WTC11 (cell line): ENCODE measurements at regions not wholly inside any gene's neighbourhood (a gene's known extent, or its start where the extent isn't known, plus 50 kb on each side); places are given as distances from the start of the nearest gene placed in this dataset.

Source experiments
- ATAC-seq: fragments of 200-7000 bp; cut with Tn5 transposase; 2 replicates; pipeline ENCODE4 v1.10.0; 2021; ENCODE audit warnings: mild to moderate bottlenecking, moderate library complexity
- CTCF ChIA-PET: fragments of 300-600 bp; sonication (Branson Sonifier 250); formaldehyde crosslinking; loops from one replicate; lab custom pipeline; 2021; ENCODE audit warnings: antibody characterized with exemption; lab: Charles Lee
- POLR2A ChIA-PET: fragments of 350-600 bp; sonication (Branson Sonifier 250); formaldehyde crosslinking; loops from one replicate; lab custom pipeline; 2021; ENCODE audit warnings: antibody characterized with exemption; lab: Charles Lee
- DNase-seq: peaks from one replicate; pipeline ENCODE4 v3.0.0; 2021; ENCODE audit warnings: low spot score
- H3K27ac Mint-ChIP-seq: 2 replicates; pipeline ENCODE4 v1.8.0; 2021; ENCODE audit warnings: mixed read lengths
- H3K27me3 Mint-ChIP-seq: 2 replicates; pipeline ENCODE4 v1.8.0; 2021; ENCODE audit warnings: low read depth, mild to moderate bottlenecking, moderate library complexity, mixed read lengths
- H3K36me3 Mint-ChIP-seq: 2 replicates; pipeline ENCODE4 v1.8.0; 2021; ENCODE audit warnings: mixed read lengths
- H3K4me1 Mint-ChIP-seq: 2 replicates; pipeline ENCODE4 v1.8.0; 2022; ENCODE audit warnings: mixed read lengths
- H3K4me3 Mint-ChIP-seq: 2 replicates; pipeline ENCODE4 v1.8.0; 2021; ENCODE audit warnings: mild to moderate bottlenecking, moderate library complexity, mixed read lengths
- H3K9me3 Mint-ChIP-seq: 2 replicates; pipeline ENCODE4 v1.8.0; 2021; ENCODE audit warnings: mixed read lengths
- ATF3 ChIP-seq: sonication (generic); formaldehyde crosslinking; conservative IDR thresholded peaks from 2 replicates; pipeline ENCODE4 v1.8.1; 2022; ENCODE audit warnings: mild to moderate bottlenecking, missing genetic modification reagents
- FOXK1 ChIP-seq: sonication (generic); formaldehyde crosslinking; IDR thresholded peaks from 2 replicates; pipeline ENCODE4 v1.8.0; 2022; ENCODE audit warnings: mild to moderate bottlenecking, moderate library complexity, missing genetic modification reagents
- FOXP1 ChIP-seq: sonication (generic); formaldehyde crosslinking; IDR thresholded peaks from 2 replicates; pipeline ENCODE4 v1.8.0; 2022; ENCODE audit warnings: missing genetic modification reagents, mild to moderate bottlenecking, moderate library complexity, borderline replicate concordance
- GRHL2 ChIP-seq: fragments of 250-450 bp; sonication (Bioruptor Pico); IDR thresholded peaks from 2 replicates; pipeline ENCODE4 v1.8.0; 2022; ENCODE audit warnings: mild to moderate bottlenecking, moderate library complexity; ENCODE audit not compliant: insufficient replicate concordance, severe bottlenecking
- GTF2I ChIP-seq: fragments of 250-450 bp; sonication (Bioruptor Pico); conservative IDR thresholded peaks from 2 replicates; pipeline ENCODE4 v1.4.0; 2021; ENCODE audit warnings: mild to moderate bottlenecking
- IRF2 ChIP-seq: sonication (generic); formaldehyde crosslinking; IDR thresholded peaks from 2 replicates; pipeline ENCODE4 v1.8.0; 2022; ENCODE audit warnings: low read depth, missing genetic modification reagents, borderline replicate concordance
- JUN ChIP-seq: sonication (generic); formaldehyde crosslinking; IDR thresholded peaks from 2 replicates; pipeline ENCODE4 v1.8.0; 2023; ENCODE audit warnings: mild to moderate bottlenecking, missing genetic modification reagents
- OVOL2 ChIP-seq: fragments of 250-450 bp; sonication (Bioruptor Pico); IDR thresholded peaks from 2 replicates; pipeline ENCODE4 v1.9.0; 2021; ENCODE audit warnings: mild to moderate bottlenecking, borderline replicate concordance
- RELA ChIP-seq: sonication (generic); formaldehyde crosslinking; IDR thresholded peaks from 2 replicates; pipeline ENCODE4 v1.8.1; 2022; ENCODE audit warnings: missing genetic modification reagents, mild to moderate bottlenecking, borderline replicate concordance
- TEAD1 ChIP-seq: sonication (generic); formaldehyde crosslinking; IDR thresholded peaks from 2 replicates; pipeline ENCODE4 v1.8.0; 2022; ENCODE audit warnings: mild to moderate bottlenecking, missing genetic modification reagents
- ZBTB21 ChIP-seq: sonication (generic); formaldehyde crosslinking; IDR thresholded peaks from 2 replicates; pipeline ENCODE4 v1.8.1; 2023; ENCODE audit warnings: mild to moderate bottlenecking, missing genetic modification reagents, borderline replicate concordance
- ZNF263 ChIP-seq: sonication (generic); formaldehyde crosslinking; IDR thresholded peaks from 2 replicates; pipeline ENCODE4 v1.8.1; 2022; ENCODE audit warnings: low read depth, mild to moderate bottlenecking, moderate library complexity, missing genetic modification reagents
- ZNF317 ChIP-seq: sonication (generic); formaldehyde crosslinking; IDR thresholded peaks from 2 replicates; pipeline ENCODE4 v1.8.1; 2023; ENCODE audit warnings: low read depth, mild to moderate bottlenecking, moderate library complexity, missing genetic modification reagents, borderline replicate concordance
- ZNF396 ChIP-seq: fragments of 250-450 bp; sonication (Bioruptor Pico); IDR thresholded peaks from 2 replicates; pipeline ENCODE4 v1.8.0; 2021; ENCODE audit warnings: mild to moderate bottlenecking, moderate library complexity, borderline replicate concordance
- ZNF423 ChIP-seq: fragments of 250-450 bp; sonication (Bioruptor Pico); IDR thresholded peaks from 2 replicates; pipeline ENCODE4 v2.1.2; 2022; ENCODE audit warnings: mild to moderate bottlenecking, moderate library complexity
- TF ChIP-seq, protein P1 (sequence below): sonication (generic); formaldehyde crosslinking; IDR thresholded peaks from 2 replicates; pipeline ENCODE4 v1.8.0; 2023; ENCODE audit warnings: missing genetic modification reagents, mild to moderate bottlenecking, borderline replicate concordance
- TF ChIP-seq, protein P2 (sequence below): sonication (generic); formaldehyde crosslinking; IDR thresholded peaks from 2 replicates; pipeline ENCODE4 v1.8.1; 2022; ENCODE audit warnings: low read depth, missing genetic modification reagents, borderline replicate concordance
- TF ChIP-seq, protein P3 (sequence below): sonication (generic); formaldehyde crosslinking; IDR thresholded peaks from 2 replicates; pipeline ENCODE4 v1.8.1; 2023; ENCODE audit warnings: mild to moderate bottlenecking, missing genetic modification reagents, moderate library complexity
- TF ChIP-seq, protein P4 (sequence below): sonication (generic); formaldehyde crosslinking; IDR thresholded peaks from 2 replicates; pipeline ENCODE4 v1.8.1; 2023; ENCODE audit warnings: mild to moderate bottlenecking, moderate library complexity, missing genetic modification reagents
- TF ChIP-seq, protein P5 (sequence below): sonication (generic); formaldehyde crosslinking; IDR thresholded peaks from 2 replicates; pipeline ENCODE4 v1.8.0; 2022; ENCODE audit warnings: mild to moderate bottlenecking, missing genetic modification reagents

DNA sequence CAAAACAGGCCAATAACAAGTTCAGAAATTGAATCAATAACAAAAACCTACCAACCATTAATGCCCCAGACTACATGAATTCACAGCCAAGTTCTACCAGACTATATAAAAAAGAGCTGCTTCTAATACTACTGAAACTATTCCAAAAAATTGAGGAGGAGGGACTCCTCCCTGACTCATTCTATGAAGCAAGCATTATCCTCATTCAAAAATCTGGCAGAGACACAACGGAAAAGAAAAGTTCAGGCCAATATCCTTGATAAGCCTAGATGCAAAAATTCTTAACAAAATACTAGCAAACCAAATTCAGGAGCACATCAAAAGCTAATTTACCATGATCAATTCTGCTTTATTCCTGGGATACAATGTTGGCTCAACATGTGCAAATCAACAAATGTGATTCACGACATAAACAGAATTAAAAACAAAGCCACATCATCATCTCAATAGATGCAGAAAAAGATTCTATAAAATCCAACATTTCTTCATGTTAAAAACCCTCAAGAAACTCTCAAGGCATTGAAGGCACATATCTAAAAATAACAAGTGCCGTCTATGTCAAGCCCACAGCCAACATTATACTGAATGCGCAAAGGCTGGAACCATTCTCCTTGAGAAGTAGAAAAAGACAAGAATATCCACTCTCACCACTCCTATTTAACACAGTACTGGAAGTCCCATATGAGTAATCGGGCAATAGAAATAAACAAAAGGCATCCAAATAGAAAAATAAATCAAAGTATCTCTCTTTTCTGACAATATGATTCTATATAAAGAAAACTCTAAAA, 573.6 kb upstream of the GRM7 start (continued):
- TF ChIP-seq, protein P1, sequence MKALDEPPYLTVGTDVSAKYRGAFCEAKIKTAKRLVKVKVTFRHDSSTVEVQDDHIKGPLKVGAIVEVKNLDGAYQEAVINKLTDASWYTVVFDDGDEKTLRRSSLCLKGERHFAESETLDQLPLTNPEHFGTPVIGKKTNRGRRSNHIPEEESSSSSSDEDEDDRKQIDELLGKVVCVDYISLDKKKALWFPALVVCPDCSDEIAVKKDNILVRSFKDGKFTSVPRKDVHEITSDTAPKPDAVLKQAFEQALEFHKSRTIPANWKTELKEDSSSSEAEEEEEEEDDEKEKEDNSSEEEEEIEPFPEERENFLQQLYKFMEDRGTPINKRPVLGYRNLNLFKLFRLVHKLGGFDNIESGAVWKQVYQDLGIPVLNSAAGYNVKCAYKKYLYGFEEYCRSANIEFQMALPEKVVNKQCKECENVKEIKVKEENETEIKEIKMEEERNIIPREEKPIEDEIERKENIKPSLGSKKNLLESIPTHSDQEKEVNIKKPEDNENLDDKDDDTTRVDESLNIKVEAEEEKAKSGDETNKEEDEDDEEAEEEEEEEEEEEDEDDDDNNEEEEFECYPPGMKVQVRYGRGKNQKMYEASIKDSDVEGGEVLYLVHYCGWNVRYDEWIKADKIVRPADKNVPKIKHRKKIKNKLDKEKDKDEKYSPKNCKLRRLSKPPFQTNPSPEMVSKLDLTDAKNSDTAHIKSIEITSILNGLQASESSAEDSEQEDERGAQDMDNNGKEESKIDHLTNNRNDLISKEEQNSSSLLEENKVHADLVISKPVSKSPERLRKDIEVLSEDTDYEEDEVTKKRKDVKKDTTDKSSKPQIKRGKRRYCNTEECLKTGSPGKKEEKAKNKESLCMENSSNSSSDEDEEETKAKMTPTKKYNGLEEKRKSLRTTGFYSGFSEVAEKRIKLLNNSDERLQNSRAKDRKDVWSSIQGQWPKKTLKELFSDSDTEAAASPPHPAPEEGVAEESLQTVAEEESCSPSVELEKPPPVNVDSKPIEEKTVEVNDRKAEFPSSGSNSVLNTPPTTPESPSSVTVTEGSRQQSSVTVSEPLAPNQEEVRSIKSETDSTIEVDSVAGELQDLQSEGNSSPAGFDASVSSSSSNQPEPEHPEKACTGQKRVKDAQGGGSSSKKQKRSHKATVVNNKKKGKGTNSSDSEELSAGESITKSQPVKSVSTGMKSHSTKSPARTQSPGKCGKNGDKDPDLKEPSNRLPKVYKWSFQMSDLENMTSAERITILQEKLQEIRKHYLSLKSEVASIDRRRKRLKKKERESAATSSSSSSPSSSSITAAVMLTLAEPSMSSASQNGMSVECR (CRISPR knock-in tag), result no peak
- TF ChIP-seq, protein P2, sequence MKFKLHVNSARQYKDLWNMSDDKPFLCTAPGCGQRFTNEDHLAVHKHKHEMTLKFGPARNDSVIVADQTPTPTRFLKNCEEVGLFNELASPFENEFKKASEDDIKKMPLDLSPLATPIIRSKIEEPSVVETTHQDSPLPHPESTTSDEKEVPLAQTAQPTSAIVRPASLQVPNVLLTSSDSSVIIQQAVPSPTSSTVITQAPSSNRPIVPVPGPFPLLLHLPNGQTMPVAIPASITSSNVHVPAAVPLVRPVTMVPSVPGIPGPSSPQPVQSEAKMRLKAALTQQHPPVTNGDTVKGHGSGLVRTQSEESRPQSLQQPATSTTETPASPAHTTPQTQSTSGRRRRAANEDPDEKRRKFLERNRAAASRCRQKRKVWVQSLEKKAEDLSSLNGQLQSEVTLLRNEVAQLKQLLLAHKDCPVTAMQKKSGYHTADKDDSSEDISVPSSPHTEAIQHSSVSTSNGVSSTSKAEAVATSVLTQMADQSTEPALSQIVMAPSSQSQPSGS (CRISPR knock-in tag), result no peak
- no peak for TF ChIP-seq ZNF423
- TF ChIP-seq GRHL2 (CRISPR knock-in tag), result no peak
- TF ChIP-seq GTF2I, result no peak
- TF ChIP-seq, protein P3, sequence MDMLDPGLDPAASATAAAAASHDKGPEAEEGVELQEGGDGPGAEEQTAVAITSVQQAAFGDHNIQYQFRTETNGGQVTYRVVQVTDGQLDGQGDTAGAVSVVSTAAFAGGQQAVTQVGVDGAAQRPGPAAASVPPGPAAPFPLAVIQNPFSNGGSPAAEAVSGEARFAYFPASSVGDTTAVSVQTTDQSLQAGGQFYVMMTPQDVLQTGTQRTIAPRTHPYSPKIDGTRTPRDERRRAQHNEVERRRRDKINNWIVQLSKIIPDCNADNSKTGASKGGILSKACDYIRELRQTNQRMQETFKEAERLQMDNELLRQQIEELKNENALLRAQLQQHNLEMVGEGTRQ (CRISPR knock-in tag), result no peak
- TF ChIP-seq OVOL2, result no peak
- no peak for TF ChIP-seq JUN (CRISPR knock-in tag)

GRCh38 chr3:6301626-6302025, 559.3 kb upstream of the GRM7 start:
- TF ChIP-seq ZBTB21 (CRISPR knock-in tag), result no peak
- no peak for TF ChIP-seq ZNF423
- no peak for TF ChIP-seq RELA (CRISPR knock-in tag)
- TF ChIP-seq, protein P3 (CRISPR knock-in tag), result no peak
- no peak for TF ChIP-seq ZNF263 (CRISPR knock-in tag)
- no peak for TF ChIP-seq JUN (CRISPR knock-in tag)
- TF ChIP-seq, protein P4, sequence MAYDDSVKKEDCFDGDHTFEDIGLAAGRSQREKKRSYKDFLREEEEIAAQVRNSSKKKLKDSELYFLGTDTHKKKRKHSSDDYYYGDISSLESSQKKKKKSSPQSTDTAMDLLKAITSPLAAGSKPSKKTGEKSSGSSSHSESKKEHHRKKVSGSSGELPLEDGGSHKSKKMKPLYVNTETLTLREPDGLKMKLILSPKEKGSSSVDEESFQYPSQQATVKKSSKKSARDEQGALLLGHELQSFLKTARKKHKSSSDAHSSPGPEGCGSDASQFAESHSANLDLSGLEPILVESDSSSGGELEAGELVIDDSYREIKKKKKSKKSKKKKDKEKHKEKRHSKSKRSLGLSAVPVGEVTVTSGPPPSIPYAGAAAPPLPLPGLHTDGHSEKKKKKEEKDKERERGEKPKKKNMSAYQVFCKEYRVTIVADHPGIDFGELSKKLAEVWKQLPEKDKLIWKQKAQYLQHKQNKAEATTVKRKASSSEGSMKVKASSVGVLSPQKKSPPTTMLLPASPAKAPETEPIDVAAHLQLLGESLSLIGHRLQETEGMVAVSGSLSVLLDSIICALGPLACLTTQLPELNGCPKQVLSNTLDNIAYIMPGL (CRISPR knock-in tag), result no peak
- TF ChIP-seq, protein P5, sequence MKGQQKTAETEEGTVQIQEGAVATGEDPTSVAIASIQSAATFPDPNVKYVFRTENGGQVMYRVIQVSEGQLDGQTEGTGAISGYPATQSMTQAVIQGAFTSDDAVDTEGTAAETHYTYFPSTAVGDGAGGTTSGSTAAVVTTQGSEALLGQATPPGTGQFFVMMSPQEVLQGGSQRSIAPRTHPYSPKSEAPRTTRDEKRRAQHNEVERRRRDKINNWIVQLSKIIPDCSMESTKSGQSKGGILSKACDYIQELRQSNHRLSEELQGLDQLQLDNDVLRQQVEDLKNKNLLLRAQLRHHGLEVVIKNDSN (CRISPR knock-in tag), result no peak
- no peak for TF ChIP-seq ZNF317 (CRISPR knock-in tag)
- no peak for TF ChIP-seq TEAD1
- TF ChIP-seq GRHL2 (CRISPR knock-in tag), result no peak
- no peak for TF ChIP-seq FOXP1 (CRISPR knock-in tag)
- TF ChIP-seq ZNF396, result no peak
- no peak for TF ChIP-seq IRF2 (CRISPR knock-in tag)
- no peak for TF ChIP-seq FOXK1 (CRISPR knock-in tag)
- no peak for TF ChIP-seq ATF3 (CRISPR knock-in tag)
- CTCF ChIA-PET, result no interaction called here
- no peak overlapping the region for H3K27ac Mint-ChIP-seq
- no peaks in the 10 kb centered on the region for H3K4me1 Mint-ChIP-seq
- H3K9me3 Mint-ChIP-seq, result peaks cover 59% of the 10 kb centered on the region
- POLR2A ChIA-PET, result no interaction called here
- DNase-seq (no peak), ATAC-seq (no peak)
- no peak overlapping the region for H3K4me3 Mint-ChIP-seq
- H3K27me3 Mint-ChIP-seq, result no peaks in the 10 kb centered on the region; the same call in 1 of the 2 replicates
- peaks cover 25% of the 10 kb centered on the region for H3K36me3 Mint-ChIP-seq
